OCI-LY1 (cell line): ENCODE measurements at regions not wholly inside any gene's neighbourhood (a gene's known extent, or its start where the extent isn't known, plus 50 kb on each side); places are given as distances from the start of the nearest gene placed in this dataset.

Experiments used
- H2AFZ ChIP-seq: fragments of 200-600 bp; sonication (generic), shearing (Covaris generic); 2 replicates; pipeline ENCODE4 v1.6.0; 2014; ENCODE audit warnings: antibody characterized with exemption, mild to moderate bottlenecking, low read length
- H3F3A ChIP-seq: fragments of 200-600 bp; sonication (generic), shearing (Covaris generic); 2 replicates; pipeline ENCODE4 v1.6.0; 2014; ENCODE audit warnings: mild to moderate bottlenecking, antibody characterized with exemption, low read length, moderate library complexity; ENCODE audit not compliant: insufficient read depth
- H3K27ac ChIP-seq: fragments of 200-600 bp; sonication (generic); 2 replicates; pipeline ENCODE4 v1.5.1; 2014; ENCODE audit warnings: low read length, mixed run types, mild to moderate bottlenecking, low read depth; ENCODE audit not compliant: poor library complexity, severe bottlenecking
- H3K27me3 ChIP-seq: fragments of 200-600 bp; sonication (generic); 2 replicates; pipeline ENCODE4 v1.6.0; 2014; ENCODE audit warnings: antibody characterized with exemption, mild to moderate bottlenecking, low read length, moderate library complexity; ENCODE audit not compliant: insufficient read depth
- H3K36me3 ChIP-seq: fragments of 200-600 bp; sonication (generic); 2 replicates; pipeline ENCODE4 v1.6.1; 2014; ENCODE audit warnings: mild to moderate bottlenecking, antibody characterized with exemption, low read length, moderate library complexity, mixed read lengths; ENCODE audit not compliant: insufficient read depth
- H3K4me1 ChIP-seq: fragments of 200-600 bp; sonication (generic); 2 replicates; pipeline ENCODE4 v1.5.1; 2014; ENCODE audit warnings: mild to moderate bottlenecking, low read length, moderate library complexity; ENCODE audit not compliant: insufficient read depth, severe bottlenecking
- H3K4me2 ChIP-seq: fragments of 200-600 bp; sonication (generic), shearing (Covaris generic); 2 replicates; pipeline ENCODE4 v1.6.1; 2014; ENCODE audit warnings: low read length
- H3K4me3 ChIP-seq: fragments of 200-600 bp; sonication (generic); 2 replicates; pipeline ENCODE4 v1.5.1; 2014; ENCODE audit warnings: low read length, low read depth, mild to moderate bottlenecking, mixed read lengths; ENCODE audit not compliant: poor library complexity, severe bottlenecking
- H3K79me2 ChIP-seq: fragments of 200-600 bp; shearing (Covaris generic); 2 replicates; pipeline ENCODE4 v1.6.1; 2016; ENCODE audit warnings: mixed run types, low read length, mixed read lengths; ENCODE audit not compliant: insufficient read depth
- H3K9ac ChIP-seq: fragments of 200-600 bp; sonication (generic), shearing (Covaris generic); 2 replicates; pipeline ENCODE4 v1.6.1; 2014; ENCODE audit warnings: mild to moderate bottlenecking, low read length, mixed read lengths
- H3K9me2 ChIP-seq: fragments of 200-600 bp; sonication (generic), shearing (Covaris generic); 2 replicates; pipeline ENCODE4 v1.6.1; 2014; ENCODE audit warnings: low read depth, mild to moderate bottlenecking, low read length, mixed read lengths
- H3K9me3 ChIP-seq: fragments of 200-600 bp; shearing (Covaris generic); 2 replicates; pipeline ENCODE4 v1.6.1; 2014; ENCODE audit warnings: low read length, mixed read lengths
- H4K20me1 ChIP-seq: fragments of 200-600 bp; sonication (generic), shearing (Covaris generic); 2 replicates; pipeline ENCODE4 v1.6.0; 2016; ENCODE audit warnings: mild to moderate bottlenecking, low read length; ENCODE audit not compliant: insufficient read depth
- CTCF ChIP-seq: fragments of 200-600 bp; sonication (generic), shearing (Covaris generic); IDR thresholded peaks from 2 replicates; pipeline ENCODE4 v1.5.1; 2017; ENCODE audit warnings: mild to moderate bottlenecking, antibody characterized with exemption, low read length, moderate library complexity, mixed read lengths
- EZH2 ChIP-seq: fragments of 200-600 bp; sonication (generic), shearing (Covaris generic); IDR thresholded peaks from 2 replicates; pipeline ENCODE4 v1.8.0; 2017; ENCODE audit warnings: borderline replicate concordance, mixed run types, mild to moderate bottlenecking, antibody characterized with exemption, low read length, moderate library complexity, mixed read lengths

- Histone ChIP-seq H3K9me2 (no peaks in the 10 kb centered on the region), H3K4me1 (peaks cover 4% of the 10 kb centered on the region), H3K4me3 (no peak overlapping the region), H3K27ac (no peak overlapping the region), H3K36me3 (no peaks in the 10 kb centered on the region), H3K9me3 (no peaks in the 10 kb centered on the region), H3K27me3 (peaks cover 8% of the 10 kb centered on the region; the same call in 1 of the 2 replicates), H3F3A (no peaks in the 10 kb centered on the region), H4K20me1 (no peaks in the 10 kb centered on the region), H3K4me2 (no peak overlapping the region), H2AFZ (no peak overlapping the region), H3K9ac (no peak overlapping the region), H3K79me2 (no peaks in the 10 kb centered on the region)
- TF ChIP-seq EZH2 (no peak), CTCF (no peak)
Observed at GRCh38 chr10:26359670-26360069, 78.5 kb upstream of the APBB1IP start.

GRCh38 chr10:26361351-26361750 is 76.8 kb upstream of the APBB1IP start:
- TF ChIP-seq EZH2 (no peak), CTCF (no peak)
- no peaks in the 10 kb centered on the region for H3K9me3 ChIP-seq
- H3K9me2 ChIP-seq: no peaks in the 10 kb centered on the region
- H3K27me3 ChIP-seq: no peaks in the 10 kb centered on the region
- no peak overlapping the region for H3K9ac ChIP-seq
- no peaks in the 10 kb centered on the region for H3F3A ChIP-seq
- no peaks in the 10 kb centered on the region for H3K36me3 ChIP-seq
- H3K4me2 ChIP-seq: no peak overlapping the region
- H3K4me1 ChIP-seq: peaks cover 4% of the 10 kb centered on the region
- no peak overlapping the region for H3K4me3 ChIP-seq
- no peak overlapping the region for H2AFZ ChIP-seq
- H3K27ac ChIP-seq: no peak overlapping the region
- no peaks in the 10 kb centered on the region for H3K79me2 ChIP-seq
- H4K20me1 ChIP-seq: no peaks in the 10 kb centered on the region

GRCh38 chr10:26361971-26362370 is 76.2 kb upstream of the APBB1IP start:
- no peaks in the 10 kb centered on the region for H3K36me3 ChIP-seq
- no peak overlapping the region for H3K4me3 ChIP-seq
- H3K4me2 ChIP-seq: no peak overlapping the region
- H3F3A ChIP-seq: no peaks in the 10 kb centered on the region
- H3K9ac ChIP-seq: no peak overlapping the region
- no peaks in the 10 kb centered on the region for H3K9me3 ChIP-seq
- peaks cover 4% of the 10 kb centered on the region for H3K4me1 ChIP-seq
- H4K20me1 ChIP-seq: no peaks in the 10 kb centered on the region
- no peak overlapping the region for H2AFZ ChIP-seq
- no peaks in the 10 kb centered on the region for H3K79me2 ChIP-seq
- no peaks in the 10 kb centered on the region for H3K27me3 ChIP-seq
- TF ChIP-seq CTCF (no peak), EZH2 (no peak)
- no peaks in the 10 kb centered on the region for H3K9me2 ChIP-seq
- no peak overlapping the region for H3K27ac ChIP-seq
